ENCODE measurements at regions not wholly inside any gene's neighbourhood (a gene's known extent, or its start where the extent isn't known, plus 50 kb on each side); places are given as distances from the start of the nearest gene placed in this dataset.

GRCh38 chr10:32163071-32163761 lies 107.0 kb upstream of the KIF5B start:
- no peak for TF ChIP-seq CTCF (IDR thresholded peaks at IDR 0.05; ENCODE audit: insufficient read depth, low read length, poor library complexity, severe bottlenecking)
- H3K27me3 ChIP-seq (ENCODE audit: control insufficient read depth, insufficient read depth, low read length), result no peaks in the 10 kb centered on the region
- no peak for DNase-seq (ENCODE audit: low read depth)
- no peaks in the 10 kb centered on the region for H3K36me3 ChIP-seq (ENCODE audit: control insufficient read depth, insufficient read depth, low read length)
- no peak overlapping the region for H3K4me3 ChIP-seq (ENCODE audit: low read depth, low read length)

- TF ChIP-seq CTCF (IDR thresholded peaks at IDR 0.05; ENCODE audit: insufficient read depth, low read length, poor library complexity, severe bottlenecking), result no peak
These were observed 105.4 kb upstream of the KIF5B start for GRCh38 chr10:32161586-32161985.

GRCh38 chr10:32160864-32161263 lies 104.6 kb upstream of the KIF5B start:
- Histone ChIP-seq H3K4me3 (ENCODE audit: low read depth, low read length) (no peak overlapping the region), H3K36me3 (ENCODE audit: control insufficient read depth, insufficient read depth, low read length) (no peaks in the 10 kb centered on the region), H3K27me3 (ENCODE audit: control insufficient read depth, insufficient read depth, low read length) (no peaks in the 10 kb centered on the region)
- no peak for TF ChIP-seq CTCF (IDR thresholded peaks at IDR 0.05; ENCODE audit: insufficient read depth, low read length, poor library complexity, severe bottlenecking)
- no peak for DNase-seq (ENCODE audit: low read depth)

More at GRCh38 chr10:32161586-32161985, 105.4 kb upstream of the KIF5B start:
- no peak overlapping the region for H3K4me3 ChIP-seq (ENCODE audit: low read depth, low read length)
- H3K27me3 ChIP-seq (ENCODE audit: control insufficient read depth, insufficient read depth, low read length), result no peaks in the 10 kb centered on the region
- H3K36me3 ChIP-seq (ENCODE audit: control insufficient read depth, insufficient read depth, low read length), result no peaks in the 10 kb centered on the region
- DNase-seq (ENCODE audit: low read depth), result no peak

- DNase-seq (ENCODE audit: low read depth), result no peak
- Histone ChIP-seq H3K27me3 (ENCODE audit: control insufficient read depth, insufficient read depth, low read length) (no peaks in the 10 kb centered on the region), H3K4me3 (ENCODE audit: low read depth, low read length) (no peak overlapping the region), H3K36me3 (ENCODE audit: control insufficient read depth, insufficient read depth, low read length) (no peaks in the 10 kb centered on the region)
- no peak for TF ChIP-seq CTCF (IDR thresholded peaks at IDR 0.05; ENCODE audit: insufficient read depth, low read length, poor library complexity, severe bottlenecking)
These were observed 103.0 kb upstream of the KIF5B start for GRCh38 chr10:32159264-32159663.

- Histone ChIP-seq H3K27me3 (ENCODE audit: control insufficient read depth, insufficient read depth, low read length) (no peaks in the 10 kb centered on the region), H3K36me3 (ENCODE audit: control insufficient read depth, insufficient read depth, low read length) (no peaks in the 10 kb centered on the region), H3K4me3 (ENCODE audit: low read depth, low read length) (no peak overlapping the region)
- DNase-seq (ENCODE audit: low read depth), result no peak
- TF ChIP-seq CTCF (IDR thresholded peaks at IDR 0.05; ENCODE audit: insufficient read depth, low read length, poor library complexity, severe bottlenecking), result no peak
These were observed 99.8 kb upstream of the KIF5B start for GRCh38 chr10:32156031-32156495.

- no peak for DNase-seq (ENCODE audit: low read depth)
- H3K36me3 ChIP-seq (ENCODE audit: control insufficient read depth, insufficient read depth, low read length), result no peaks in the 10 kb centered on the region
- H3K4me3 ChIP-seq (ENCODE audit: low read depth, low read length), result no peak overlapping the region
- no peaks in the 10 kb centered on the region for H3K27me3 ChIP-seq (ENCODE audit: control insufficient read depth, insufficient read depth, low read length)
- no peak for TF ChIP-seq CTCF (IDR thresholded peaks at IDR 0.05; ENCODE audit: insufficient read depth, low read length, poor library complexity, severe bottlenecking)
These were observed 98.9 kb upstream of the KIF5B start for GRCh38 chr10:32155075-32155516.
